Upper lobe of left lung (tissue), 6 donors: ENCODE measurements at regions not wholly inside any gene's neighbourhood (a gene's known extent, or its start where the extent isn't known, plus 50 kb on each side); places are given as distances from the start of the nearest gene placed in this dataset.
"Not testable (repeated sequence)": the region's sequence is repeated elsewhere in the genome, so short reads cannot be mapped to it uniquely, and the experiment has no call there.

Source experiments
- ATAC-seq, 2 donors: fragments of 200-7000 bp; cut with Tn5 transposase; one replicate each; pipeline ENCODE4 v1.9.1; 2022; ENCODE audit warnings: mild to moderate bottlenecking in 2 of 2, moderate library complexity in 2 of 2; ENCODE audit not compliant: low FRiP score in 2 of 2
- DNase-seq, 2 donors: peaks; one replicate each; pipeline ENCODE4 v3.0.0-alpha.2; 2019 to 2020
- H3K27ac ChIP-seq, 4 donors: fragments of 200-600 bp; sonication (generic); one replicate each; pipeline ENCODE4 v1.5.1; 2016 to 2019
- H3K27me3 ChIP-seq, 4 donors: fragments of 200-600 bp; sonication (generic); one replicate each; pipeline ENCODE4 v1.5.1; 2017 to 2019
- H3K36me3 ChIP-seq, 4 donors: fragments of 200-600 bp; sonication (generic); one replicate each; pipeline ENCODE4 v1.5.1; 2016 to 2019
- H3K4me1 ChIP-seq, 4 donors: fragments of 200-600 bp; sonication (generic); one replicate each; pipeline ENCODE4 v1.5.1; 2018 to 2019
- H3K4me3 ChIP-seq, 4 donors: fragments of 200-600 bp; sonication (generic); one replicate each; pipeline ENCODE4 v1.5.1; 2017 to 2019; ENCODE audit warnings: mild to moderate bottlenecking in 2 of 4, moderate library complexity in 1 of 4
- H3K9me3 ChIP-seq, 4 donors: fragments of 200-600 bp; sonication (generic); one replicate each; pipeline ENCODE4 v1.5.1; 2018 to 2019
- EP300 ChIP-seq, 4 donors: sonication (generic); formaldehyde crosslinking; IDR thresholded peaks; one replicate each; pipeline ENCODE4 v1.5.1; 2017; ENCODE audit warnings: antibody characterized with exemption in 4 of 4, control low read depth in 2 of 4
- POLR2A ChIP-seq, 4 donors: fragments of 450-650 bp; IDR thresholded peaks; one replicate each; pipeline ENCODE4 v1.5.1; 2016 to 2017; ENCODE audit warnings: antibody characterized with exemption in 4 of 4, mild to moderate bottlenecking in 2 of 4
- POLR2AphosphoS5 ChIP-seq, 2 donors: sonication (generic); formaldehyde crosslinking; IDR thresholded peaks; one replicate each; pipeline ENCODE4 v1.5.1; 2017; ENCODE audit warnings: antibody characterized with exemption in 2 of 2
- WGBS, 2 donors: methylation state at CpG; one replicate each; pipeline ENCODE4 v1.1.5; 2017 to 2018; 5-methylcytosine and 5-hydroxymethylcytosine counted together
- TF ChIP-seq, protein P1 (sequence below), 6 experiments: fragments of 450-650 bp in 4 of 6; fragments of 200-600 bp in 2 of 6; sonication (generic) in 2 of 6; IDR thresholded peaks; one replicate each; pipeline ENCODE4 v1.5.1; 2016 to 2019; ENCODE audit warnings: antibody characterized with exemption in 6 of 6
- donor health status: DM: no; HTN: no; CAD: no; lungs with moderate emphysema.
- donor health status: DM: no; HTN: yes; CAD: no; lungs with severe emphysema.

GRCh38 chr13:111060237-111060919 lies 54.7 kb upstream of the ARHGEF7 start:
- Histone ChIP-seq H3K27ac (no peak overlapping the region), H3K4me3 (no peak overlapping the region), H3K27me3 (no peaks in the 10 kb centered on the region), H3K36me3 (no peaks in the 10 kb centered on the region), H3K4me1 (peaks cover 0 to 2% (median 0%) of the 10 kb centered on the region in 4 donors), H3K9me3 (no peaks in the 10 kb centered on the region)
- TF ChIP-seq EP300 (IDR thresholded peaks at IDR 0.05) (no peak), POLR2AphosphoS5 (IDR thresholded peaks at IDR 0.05) (no peak), POLR2A (IDR thresholded peaks at IDR 0.05) (no peak)
- TF ChIP-seq, protein P1, sequence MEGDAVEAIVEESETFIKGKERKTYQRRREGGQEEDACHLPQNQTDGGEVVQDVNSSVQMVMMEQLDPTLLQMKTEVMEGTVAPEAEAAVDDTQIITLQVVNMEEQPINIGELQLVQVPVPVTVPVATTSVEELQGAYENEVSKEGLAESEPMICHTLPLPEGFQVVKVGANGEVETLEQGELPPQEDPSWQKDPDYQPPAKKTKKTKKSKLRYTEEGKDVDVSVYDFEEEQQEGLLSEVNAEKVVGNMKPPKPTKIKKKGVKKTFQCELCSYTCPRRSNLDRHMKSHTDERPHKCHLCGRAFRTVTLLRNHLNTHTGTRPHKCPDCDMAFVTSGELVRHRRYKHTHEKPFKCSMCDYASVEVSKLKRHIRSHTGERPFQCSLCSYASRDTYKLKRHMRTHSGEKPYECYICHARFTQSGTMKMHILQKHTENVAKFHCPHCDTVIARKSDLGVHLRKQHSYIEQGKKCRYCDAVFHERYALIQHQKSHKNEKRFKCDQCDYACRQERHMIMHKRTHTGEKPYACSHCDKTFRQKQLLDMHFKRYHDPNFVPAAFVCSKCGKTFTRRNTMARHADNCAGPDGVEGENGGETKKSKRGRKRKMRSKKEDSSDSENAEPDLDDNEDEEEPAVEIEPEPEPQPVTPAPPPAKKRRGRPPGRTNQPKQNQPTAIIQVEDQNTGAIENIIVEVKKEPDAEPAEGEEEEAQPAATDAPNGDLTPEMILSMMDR (IDR thresholded peaks at IDR 0.05) = no peak
- no peak for DNase-seq
- no peak for ATAC-seq
- WGBS, 2 donors = 87 to 92% methylated on average over 4 of the region's 4 CpGs

DNA sequence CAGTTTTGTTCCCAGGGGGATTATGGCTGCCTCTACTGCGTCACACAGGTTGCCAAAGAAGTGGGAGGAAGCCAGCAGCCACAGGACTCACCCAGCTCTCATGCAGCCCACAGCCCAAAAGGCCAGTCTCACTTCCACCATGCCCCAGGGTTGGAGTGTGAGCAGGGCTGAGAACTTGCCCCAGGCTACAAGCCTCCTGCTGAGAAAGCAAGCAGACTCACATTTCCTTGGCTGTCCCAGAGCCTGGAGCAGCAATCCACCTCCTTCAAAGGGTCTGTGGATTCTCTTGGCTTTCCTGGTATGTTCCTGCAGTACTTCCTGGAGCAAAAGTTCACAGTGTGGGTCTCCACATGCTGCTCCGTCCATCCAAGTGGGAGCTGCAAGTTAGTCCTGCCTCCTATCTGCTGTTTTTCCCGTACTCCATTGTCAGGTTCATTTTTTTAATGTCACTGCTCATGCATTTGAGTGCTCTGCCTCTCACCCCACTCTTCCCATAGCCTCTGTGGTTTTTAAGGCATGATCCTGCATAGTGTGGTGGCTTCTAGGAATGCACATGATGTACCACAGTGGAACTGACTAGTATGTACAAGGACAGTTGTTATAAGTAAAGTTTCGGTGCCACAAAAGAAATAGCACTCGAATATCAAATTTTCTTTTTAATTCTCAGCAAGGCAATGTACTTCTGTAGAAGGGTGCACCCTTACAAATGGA lies 56.2 kb upstream of the ARHGEF7 start:
- H3K4me1 ChIP-seq = no peaks in the 10 kb centered on the region
- no peak for ATAC-seq
- 44 to 61% methylated on average over 4 to 5 of the region's 5 CpGs for WGBS, 2 donors
- H3K27ac ChIP-seq = no peak overlapping the region
- H3K36me3 ChIP-seq = no peaks in the 10 kb centered on the region
- TF ChIP-seq, protein P1 (IDR thresholded peaks at IDR 0.05) = no peak
- no peak for TF ChIP-seq POLR2A (IDR thresholded peaks at IDR 0.05)
- TF ChIP-seq EP300 (IDR thresholded peaks at IDR 0.05) = no peak
- no peak for TF ChIP-seq POLR2AphosphoS5 (IDR thresholded peaks at IDR 0.05)
- H3K4me3 ChIP-seq = no peak overlapping the region
- no peaks in the 10 kb centered on the region for H3K27me3 ChIP-seq
- H3K9me3 ChIP-seq = no peaks in the 10 kb centered on the region
- DNase-seq = no peak

- DNase-seq, H3K4me1 ChIP-seq, H3K4me3 ChIP-seq, H3K27me3 ChIP-seq, H3K27ac ChIP-seq, H3K9me3 ChIP-seq, H3K36me3 ChIP-seq, ATAC-seq: not testable (repeated sequence)
Observed at GRCh38 chr13:111058339-111058738, 56.8 kb upstream of the ARHGEF7 start.

DNA sequence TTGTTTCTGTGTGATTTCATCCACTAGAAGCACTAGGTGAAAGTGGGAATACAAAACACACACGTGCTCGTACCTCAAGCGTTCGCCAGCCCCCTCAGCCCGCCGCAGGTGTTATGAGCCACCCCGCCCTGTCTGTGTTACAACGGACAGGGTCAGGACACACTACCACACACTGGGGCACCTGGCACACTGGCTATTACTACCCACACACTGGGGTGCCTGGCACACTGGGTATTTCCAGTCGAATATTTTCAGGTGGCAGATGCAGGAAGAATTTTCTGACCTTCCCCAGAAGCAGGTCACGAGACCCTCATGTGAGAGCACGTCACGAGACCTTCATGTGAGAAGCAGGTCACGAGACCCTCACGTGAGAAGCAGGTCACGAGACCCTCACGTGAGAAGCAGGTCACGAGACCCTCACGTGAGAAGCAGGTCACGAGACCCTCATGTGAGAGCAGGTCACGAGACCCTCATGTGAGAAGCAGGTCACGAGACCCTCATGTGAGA lies 63.3 kb upstream of the ARHGEF7 start:
- not testable (repeated sequence) for H3K36me3 ChIP-seq, DNase-seq, H3K4me3 ChIP-seq, H3K9me3 ChIP-seq, ATAC-seq, H3K27ac ChIP-seq, H3K27me3 ChIP-seq
- 82 to 85% methylated on average over 9 to 19 of the region's 21 CpGs for WGBS, 2 donors
- H3K4me1 ChIP-seq = peaks cover 0 to 12% (median 5%) of the 10 kb centered on the region in 4 donors

DNA sequence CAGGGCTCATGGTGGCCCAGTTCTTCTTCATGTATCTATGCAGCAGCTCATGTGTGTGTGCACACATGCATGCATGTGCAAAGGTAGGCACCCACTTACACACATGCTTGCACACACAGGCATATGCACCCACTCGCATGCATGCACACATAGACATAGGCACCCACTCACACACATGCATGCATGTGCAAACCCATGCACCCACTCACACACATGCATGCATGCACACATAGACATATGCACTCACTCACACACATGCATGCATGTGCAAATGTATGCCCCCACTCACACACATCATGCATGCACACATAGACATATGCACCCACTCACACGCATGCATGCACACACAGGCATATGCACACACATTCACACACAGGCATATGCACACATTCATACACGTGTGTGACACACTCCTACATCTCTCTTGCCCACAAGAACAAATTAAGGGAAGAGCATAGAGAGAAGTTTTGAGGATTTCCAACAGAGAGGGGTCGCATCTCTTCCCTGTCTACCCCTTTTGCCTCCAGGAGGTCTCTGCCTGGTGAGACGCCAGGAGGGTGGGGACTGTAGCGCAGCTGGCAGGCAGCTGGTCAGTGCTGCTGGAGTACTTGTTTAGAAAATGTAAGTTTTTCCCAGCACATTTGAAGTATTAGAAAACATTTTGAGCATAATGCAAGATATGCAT lies 63.9 kb upstream of the ARHGEF7 start:
- 76 to 81% methylated on average over 6 of the region's 6 CpGs for WGBS, 2 donors
- peak in 1 of 2 donors; percentile 74 for ATAC-seq

More for the DNA sequence above, 63.9 kb upstream of the ARHGEF7 start:
- DNase-seq = no peak
- Histone ChIP-seq H3K4me1 (peaks cover 0 to 16% (median 6%) of the 10 kb centered on the region in 4 donors), H3K36me3 (no peaks in the 10 kb centered on the region), H3K9me3 (no peaks in the 10 kb centered on the region), H3K4me3 (no peak overlapping the region), H3K27me3 (no peaks in the 10 kb centered on the region), H3K27ac (no peak overlapping the region)
- TF ChIP-seq POLR2AphosphoS5 (IDR thresholded peaks at IDR 0.05) = no peak
- no peak for TF ChIP-seq EP300 (IDR thresholded peaks at IDR 0.05)
- no peak for TF ChIP-seq POLR2A (IDR thresholded peaks at IDR 0.05)
- TF ChIP-seq, protein P1 (IDR thresholded peaks at IDR 0.05) = no peak
